GM13976 (cell line): ENCODE measurements at regions not wholly inside any gene's neighbourhood (a gene's known extent, or its start where the extent isn't known, plus 50 kb on each side); places are given as distances from the start of the nearest gene placed in this dataset.

ENCODE experiments used
- DNase-seq: peaks from one replicate; pipeline ENCODE4 v3.0.0; 2012; ENCODE audit warnings: low spot score
- in situ Hi-C: fragments of 300-500 bp; cut with MboI; formaldehyde crosslinking; loops from one replicate; pipeline ENCODE4 v1.12.0; 2022; ENCODE audit warnings: low sequenced_read_pairs, mixed read lengths, inconsistent platforms; ENCODE audit not compliant: unreplicated experiment
- TF ChIP-seq, protein P1 (sequence below): IDR thresholded peaks from 2 replicates; pipeline ENCODE4 v1.5.1; 2012; ENCODE audit warnings: borderline replicate concordance, mild to moderate bottlenecking; ENCODE audit not compliant: insufficient read depth; ENCODE audit errors: extremely low read depth, missing control alignments, control extremely low read depth

DNA sequence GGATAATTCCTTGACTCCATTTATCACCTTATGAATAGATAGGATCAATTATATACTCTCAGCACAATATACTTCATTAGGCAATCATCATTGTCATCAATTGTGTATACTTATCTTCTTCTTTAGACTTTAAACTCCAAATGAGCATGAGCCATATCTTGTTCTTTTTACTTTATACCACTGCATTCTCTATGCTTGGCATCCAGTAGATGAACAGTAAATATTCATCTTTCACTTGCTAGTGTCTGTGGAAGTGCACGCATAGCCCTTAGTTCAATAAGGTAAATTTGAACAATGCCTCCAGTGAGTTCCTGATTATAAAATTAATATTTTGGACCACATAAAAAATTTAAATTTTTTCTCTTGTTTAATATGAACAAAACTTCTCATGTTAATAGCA is 172.3 kb upstream of the SPRY2 start:
- TF ChIP-seq, protein P1, sequence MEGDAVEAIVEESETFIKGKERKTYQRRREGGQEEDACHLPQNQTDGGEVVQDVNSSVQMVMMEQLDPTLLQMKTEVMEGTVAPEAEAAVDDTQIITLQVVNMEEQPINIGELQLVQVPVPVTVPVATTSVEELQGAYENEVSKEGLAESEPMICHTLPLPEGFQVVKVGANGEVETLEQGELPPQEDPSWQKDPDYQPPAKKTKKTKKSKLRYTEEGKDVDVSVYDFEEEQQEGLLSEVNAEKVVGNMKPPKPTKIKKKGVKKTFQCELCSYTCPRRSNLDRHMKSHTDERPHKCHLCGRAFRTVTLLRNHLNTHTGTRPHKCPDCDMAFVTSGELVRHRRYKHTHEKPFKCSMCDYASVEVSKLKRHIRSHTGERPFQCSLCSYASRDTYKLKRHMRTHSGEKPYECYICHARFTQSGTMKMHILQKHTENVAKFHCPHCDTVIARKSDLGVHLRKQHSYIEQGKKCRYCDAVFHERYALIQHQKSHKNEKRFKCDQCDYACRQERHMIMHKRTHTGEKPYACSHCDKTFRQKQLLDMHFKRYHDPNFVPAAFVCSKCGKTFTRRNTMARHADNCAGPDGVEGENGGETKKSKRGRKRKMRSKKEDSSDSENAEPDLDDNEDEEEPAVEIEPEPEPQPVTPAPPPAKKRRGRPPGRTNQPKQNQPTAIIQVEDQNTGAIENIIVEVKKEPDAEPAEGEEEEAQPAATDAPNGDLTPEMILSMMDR: no peak
- DNase-seq: no peak
- in situ Hi-C loops: no loop called here

DNA sequence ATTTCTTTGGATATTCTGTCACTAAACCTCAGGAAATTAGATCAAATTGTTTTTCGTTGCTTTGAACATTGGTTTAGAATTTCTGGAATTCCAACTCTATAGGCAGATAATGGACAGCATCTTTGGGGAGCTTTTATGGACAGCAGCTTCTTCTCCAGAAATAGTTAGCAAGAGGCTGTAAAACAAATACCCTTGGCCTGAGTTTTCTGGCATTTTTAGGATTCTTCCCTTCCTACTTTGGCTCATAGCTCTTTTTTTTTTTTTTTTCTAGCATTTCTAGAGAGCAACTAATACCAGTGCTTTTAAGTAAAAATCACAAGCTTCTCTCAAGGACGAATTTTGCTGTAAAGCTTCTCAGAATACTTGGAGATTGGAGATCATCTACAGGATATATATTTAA is 169.8 kb upstream of the SPRY2 start:
- TF ChIP-seq, protein P1: no peak
- in situ Hi-C loops: no loop called here

DNA sequence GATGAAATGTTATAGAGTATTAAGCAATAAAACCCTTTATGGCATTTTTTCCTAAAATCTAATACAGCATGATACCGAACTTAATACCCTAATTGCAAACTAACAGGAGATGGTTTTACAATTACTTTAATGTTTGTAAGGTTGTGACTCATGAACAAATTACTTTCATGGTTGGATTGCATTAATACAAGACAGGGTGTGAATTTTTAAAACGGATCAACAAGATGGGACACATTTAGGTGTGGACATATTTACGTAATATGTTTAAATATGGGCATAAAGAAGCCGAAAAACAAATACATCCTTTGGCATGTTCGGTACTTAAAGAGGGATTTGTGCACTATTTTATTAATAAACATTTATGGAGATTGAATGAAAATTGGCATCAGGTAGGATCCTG is 168.3 kb upstream of the SPRY2 start:
- TF ChIP-seq, protein P1: no peak
- in situ Hi-C loops: no loop called here
- DNase-seq: no peak

More for the DNA sequence above, 169.8 kb upstream of the SPRY2 start:
- no peak for DNase-seq

DNA sequence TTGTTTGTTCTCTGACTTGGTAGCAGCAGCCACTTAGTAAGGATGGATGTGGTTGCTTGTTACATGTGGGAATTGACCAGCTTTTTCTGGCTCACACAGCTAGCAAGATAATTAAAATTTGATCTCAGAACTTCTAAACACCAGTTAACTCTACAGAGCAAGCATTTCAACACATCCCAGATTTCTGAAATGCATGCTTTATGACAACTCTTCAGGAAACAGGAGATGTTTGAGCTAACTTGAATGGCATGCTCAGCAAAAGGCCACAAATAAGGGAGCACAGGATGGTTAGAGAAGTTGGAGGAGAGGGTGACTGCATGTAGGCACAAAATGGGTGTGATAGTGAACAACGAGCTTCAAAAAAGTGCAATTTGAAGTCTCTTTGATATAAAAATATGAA is 167.1 kb upstream of the SPRY2 start:
- DNase-seq: no peak
- in situ Hi-C loops: no loop called here
- TF ChIP-seq, protein P1: no peak

DNA sequence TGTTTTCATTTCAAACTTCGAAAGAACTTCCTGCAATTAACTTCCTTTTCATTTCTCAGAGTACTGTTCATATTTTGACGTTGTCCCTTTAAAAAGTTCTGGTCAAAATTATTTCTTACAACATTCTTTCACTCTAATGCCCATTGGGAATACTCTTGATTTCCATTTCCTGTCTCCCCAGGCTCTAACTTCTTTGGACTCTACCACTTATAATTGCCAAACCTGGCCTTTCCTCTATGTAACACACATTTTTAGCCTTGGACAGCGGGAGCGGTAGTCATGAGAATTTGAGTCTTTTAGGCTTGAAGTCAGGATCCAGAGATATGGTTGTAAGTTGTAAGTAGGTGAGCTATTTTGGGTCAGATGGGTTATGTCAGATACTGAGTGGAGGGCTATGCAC is 163.5 kb upstream of the SPRY2 start:
- in situ Hi-C loops: no loop called here
- DNase-seq: no peak
- TF ChIP-seq, protein P1: no peak

DNA sequence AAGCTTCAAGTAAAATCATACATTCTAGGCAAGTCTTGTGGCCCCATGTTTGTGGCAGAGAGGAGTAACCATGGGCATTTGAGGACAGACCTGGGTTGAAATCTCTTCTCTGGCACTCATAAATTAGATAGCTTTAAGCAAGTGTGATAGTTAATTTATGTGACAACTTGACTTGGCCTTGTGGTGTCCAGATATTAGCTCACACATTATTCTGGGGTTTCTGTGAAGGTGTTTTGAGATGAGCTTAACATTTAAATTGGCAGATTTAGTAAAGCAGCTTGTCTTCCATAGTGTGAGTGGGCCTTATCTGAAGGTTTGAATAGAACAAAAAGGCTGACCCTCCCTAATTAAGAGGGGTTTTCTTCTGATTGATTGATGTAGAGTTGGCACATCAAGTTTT is 161.4 kb upstream of the SPRY2 start:
- in situ Hi-C loops: no loop called here
- no peak for DNase-seq
- TF ChIP-seq, protein P1: no peak

DNA sequence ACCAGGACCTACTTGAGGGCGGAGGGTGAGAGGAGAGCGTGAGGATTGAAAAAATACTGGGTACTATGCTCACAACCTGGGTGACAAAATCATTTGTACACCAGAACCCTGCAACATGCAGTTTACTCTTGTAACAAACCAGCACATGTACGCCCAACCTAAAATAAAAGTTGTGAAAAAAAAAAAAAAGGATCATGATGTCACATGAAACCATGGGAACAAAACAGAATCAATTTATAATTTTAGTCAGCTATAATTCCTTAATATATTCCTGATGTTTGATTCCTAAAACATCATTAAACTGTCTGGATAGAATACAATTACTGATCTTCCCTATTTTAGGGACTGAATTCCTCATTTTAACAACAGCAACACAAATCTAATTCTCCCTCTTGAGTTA is 160.6 kb upstream of the SPRY2 start:
- no peak for DNase-seq
- TF ChIP-seq, protein P1: no peak
- in situ Hi-C loops: no loop called here
